ENCODE measurements at regions not wholly inside any gene's neighbourhood (a gene's known extent, or its start where the extent isn't known, plus 50 kb on each side); places are given as distances from the start of the nearest gene placed in this dataset.

DNA sequence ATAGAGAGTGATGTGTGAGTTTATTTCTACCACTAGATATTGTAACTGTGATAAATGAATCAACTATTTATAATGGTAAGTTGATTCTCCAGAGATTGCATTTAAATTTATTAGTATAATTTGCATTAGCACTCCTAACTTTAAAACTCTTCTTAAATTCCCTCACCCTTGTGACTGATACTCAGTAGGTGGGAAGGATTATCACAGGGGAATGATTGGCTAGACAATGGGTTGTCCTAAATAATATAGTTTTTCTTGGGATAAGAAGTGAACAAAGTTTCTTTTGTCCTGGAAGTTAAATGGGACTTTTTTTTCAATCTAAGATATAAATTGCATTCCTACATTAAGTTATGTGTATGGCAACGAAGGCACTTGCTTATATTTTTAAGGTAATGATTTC lies 169.2 kb upstream of the PITX2 start:
- Histone ChIP-seq H3K4me1 (ENCODE audit: control insufficient read depth in 2 of 2, insufficient read depth in 2 of 2, low read length in 1 of 2) (no peaks in the 10 kb centered on the region), H3K9me3 (ENCODE audit: control insufficient read depth in 2 of 2, insufficient read depth in 1 of 2, low read depth in 1 of 2, low read length in 1 of 2) (no peaks in the 10 kb centered on the region), H3K27ac (ENCODE audit: low read depth in 2 of 2, low read length in 1 of 2) (no peak overlapping the region), H3K27me3 (ENCODE audit: control insufficient read depth in 1 of 2, insufficient read depth in 2 of 2, low read length in 2 of 2) (no peaks in the 10 kb centered on the region), H3K36me3 (ENCODE audit: control insufficient read depth in 2 of 2, insufficient read depth in 2 of 2, low read length in 1 of 2) (no peaks in the 10 kb centered on the region), H3K4me3 (ENCODE audit: low read depth in 1 of 2, low read length in 2 of 2) (no peak overlapping the region)
- WGBS, 2 donors: 60 to 66% methylated on average over 1 of the region's 1 CpG

DNA sequence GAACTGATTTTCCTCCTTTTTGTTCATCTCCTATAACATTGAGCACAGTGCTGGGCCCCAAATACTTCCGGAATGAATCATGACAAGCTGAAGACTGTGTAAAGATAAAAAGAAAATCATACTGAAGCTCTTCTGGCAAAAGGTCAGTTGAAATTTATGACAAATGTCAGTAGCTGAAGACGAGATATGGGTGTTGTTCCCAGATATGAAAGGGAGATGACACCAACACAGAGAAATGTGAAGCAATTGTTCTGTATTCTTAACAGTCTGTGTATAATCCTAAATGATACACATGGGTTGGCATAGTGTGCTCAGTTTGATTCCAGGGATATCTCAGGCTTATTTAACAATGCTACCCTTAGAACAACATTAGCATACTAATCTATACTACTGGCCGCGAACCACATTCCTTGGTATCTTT lies 170.5 kb upstream of the PITX2 start:
- H3K36me3 ChIP-seq (ENCODE audit: control insufficient read depth in 2 of 2, insufficient read depth in 2 of 2, low read length in 1 of 2): no peaks in the 10 kb centered on the region
- H3K4me3 ChIP-seq (ENCODE audit: low read depth in 1 of 2, low read length in 2 of 2): no peak overlapping the region
- H3K27me3 ChIP-seq (ENCODE audit: control insufficient read depth in 1 of 2, insufficient read depth in 2 of 2, low read length in 2 of 2): no peaks in the 10 kb centered on the region
- 55 to 67% methylated on average over 4 of the region's 4 CpGs for WGBS, 2 donors
- no peaks in the 10 kb centered on the region for H3K4me1 ChIP-seq (ENCODE audit: control insufficient read depth in 2 of 2, insufficient read depth in 2 of 2, low read length in 1 of 2)
- no peak overlapping the region for H3K27ac ChIP-seq (ENCODE audit: low read depth in 2 of 2, low read length in 1 of 2)
- no peaks in the 10 kb centered on the region for H3K9me3 ChIP-seq (ENCODE audit: control insufficient read depth in 2 of 2, insufficient read depth in 1 of 2, low read depth in 1 of 2, low read length in 1 of 2)

DNA sequence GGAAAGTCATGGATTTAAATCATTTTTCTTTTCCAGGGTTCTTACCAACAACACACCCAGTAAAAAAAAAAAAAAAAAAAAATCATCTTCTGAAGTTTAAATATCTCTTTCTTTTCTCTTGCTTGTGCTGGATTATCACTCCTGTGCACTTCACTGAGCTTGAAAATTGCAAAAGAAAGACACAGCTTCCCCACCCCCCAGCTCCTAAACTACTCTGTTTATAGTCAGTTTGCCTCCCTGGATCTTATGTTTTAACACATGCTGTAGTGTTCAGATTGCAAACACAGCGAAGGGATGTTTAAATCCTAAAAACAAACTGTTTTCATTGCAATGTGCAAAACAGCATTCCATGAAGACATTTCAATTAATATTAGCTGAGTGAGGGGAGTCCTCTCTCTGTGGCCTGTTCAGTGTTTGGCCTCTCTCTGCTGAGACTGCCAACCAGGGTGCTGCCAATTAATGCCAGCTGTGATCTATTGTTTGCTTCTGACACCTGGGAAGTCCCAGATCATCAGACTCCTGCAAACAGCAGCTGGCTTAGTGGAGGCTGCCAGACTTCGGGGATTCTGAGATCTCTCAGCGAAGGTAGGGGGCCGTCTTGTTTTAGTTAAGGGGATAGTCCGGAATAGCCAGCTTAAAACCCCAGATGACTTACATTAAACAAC lies 171.1 kb upstream of the PITX2 start:
- WGBS, 2 donors: 51 to 54% methylated on average over 5 of the region's 5 CpGs
- no peak overlapping the region for H3K4me3 ChIP-seq (ENCODE audit: low read depth in 1 of 2, low read length in 2 of 2)
- no peak overlapping the region for H3K27ac ChIP-seq (ENCODE audit: low read depth in 2 of 2, low read length in 1 of 2)

DNA sequence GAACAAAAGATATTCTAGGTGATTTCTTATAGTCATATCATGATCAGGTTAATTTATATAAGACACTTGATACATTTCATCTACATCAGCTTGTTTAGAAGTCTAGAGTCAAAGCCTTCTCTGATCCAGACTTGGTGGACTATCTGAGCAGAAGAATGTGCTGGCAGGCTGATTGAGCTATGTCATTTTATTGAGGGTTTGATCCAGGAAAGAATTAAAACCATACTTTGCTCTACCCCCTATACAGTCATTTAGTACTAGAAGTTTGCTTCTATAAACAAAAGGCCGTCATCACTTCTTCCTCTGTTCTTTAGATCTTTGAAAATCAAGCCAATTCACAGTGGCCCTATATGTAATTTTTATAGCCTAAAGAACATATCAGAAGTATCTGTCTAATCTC lies 173.1 kb upstream of the PITX2 start:
- 73 to 80% methylated on average over 1 of the region's 1 CpG for WGBS, 2 donors
- Histone ChIP-seq H3K36me3 (ENCODE audit: control insufficient read depth in 2 of 2, insufficient read depth in 2 of 2, low read length in 1 of 2) (no peaks in the 10 kb centered on the region), H3K27me3 (ENCODE audit: control insufficient read depth in 1 of 2, insufficient read depth in 2 of 2, low read length in 2 of 2) (no peaks in the 10 kb centered on the region), H3K4me1 (ENCODE audit: control insufficient read depth in 2 of 2, insufficient read depth in 2 of 2, low read length in 1 of 2) (no peaks in the 10 kb centered on the region), H3K27ac (ENCODE audit: low read depth in 2 of 2, low read length in 1 of 2) (no peak overlapping the region), H3K4me3 (ENCODE audit: low read depth in 1 of 2, low read length in 2 of 2) (no peak overlapping the region), H3K9me3 (ENCODE audit: control insufficient read depth in 2 of 2, insufficient read depth in 1 of 2, low read depth in 1 of 2, low read length in 1 of 2) (no peaks in the 10 kb centered on the region)

More for the DNA sequence above, 171.1 kb upstream of the PITX2 start:
- Histone ChIP-seq H3K9me3 (ENCODE audit: control insufficient read depth in 2 of 2, insufficient read depth in 1 of 2, low read depth in 1 of 2, low read length in 1 of 2) (no peaks in the 10 kb centered on the region), H3K27me3 (ENCODE audit: control insufficient read depth in 1 of 2, insufficient read depth in 2 of 2, low read length in 2 of 2) (no peaks in the 10 kb centered on the region), H3K4me1 (ENCODE audit: control insufficient read depth in 2 of 2, insufficient read depth in 2 of 2, low read length in 1 of 2) (no peaks in the 10 kb centered on the region), H3K36me3 (ENCODE audit: control insufficient read depth in 2 of 2, insufficient read depth in 2 of 2, low read length in 1 of 2) (no peaks in the 10 kb centered on the region)

DNA sequence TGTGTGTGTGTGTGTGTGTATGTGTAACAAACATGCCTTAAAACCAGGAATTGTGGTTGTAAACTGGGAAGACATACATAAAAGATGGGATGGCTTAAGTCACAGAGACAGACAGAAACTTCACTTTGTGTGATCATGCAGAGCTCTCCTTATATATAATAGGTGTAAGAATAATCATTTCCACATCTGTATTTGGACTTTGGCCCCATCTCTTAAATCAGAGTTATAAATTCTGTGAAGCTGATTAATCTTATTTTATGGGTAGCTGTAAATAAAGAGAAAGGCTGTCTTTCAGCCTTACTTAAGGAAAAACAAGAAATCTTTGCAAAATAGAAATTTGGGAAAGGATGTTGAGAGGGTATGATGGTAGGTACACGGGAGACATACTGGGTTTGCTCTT lies 174.6 kb upstream of the PITX2 start:
- Histone ChIP-seq H3K36me3 (ENCODE audit: control insufficient read depth in 2 of 2, insufficient read depth in 2 of 2, low read length in 1 of 2) (no peaks in the 10 kb centered on the region), H3K27me3 (ENCODE audit: control insufficient read depth in 1 of 2, insufficient read depth in 2 of 2, low read length in 2 of 2) (no peaks in the 10 kb centered on the region), H3K9me3 (ENCODE audit: control insufficient read depth in 2 of 2, insufficient read depth in 1 of 2, low read depth in 1 of 2, low read length in 1 of 2) (no peaks in the 10 kb centered on the region), H3K4me1 (ENCODE audit: control insufficient read depth in 2 of 2, insufficient read depth in 2 of 2, low read length in 1 of 2) (no peaks in the 10 kb centered on the region), H3K4me3 (ENCODE audit: low read depth in 1 of 2, low read length in 2 of 2) (no peak overlapping the region), H3K27ac (ENCODE audit: low read depth in 2 of 2, low read length in 1 of 2) (no peak overlapping the region)
- 85% methylated on average over 1 of the region's 1 CpG for WGBS, 2 donors

DNA sequence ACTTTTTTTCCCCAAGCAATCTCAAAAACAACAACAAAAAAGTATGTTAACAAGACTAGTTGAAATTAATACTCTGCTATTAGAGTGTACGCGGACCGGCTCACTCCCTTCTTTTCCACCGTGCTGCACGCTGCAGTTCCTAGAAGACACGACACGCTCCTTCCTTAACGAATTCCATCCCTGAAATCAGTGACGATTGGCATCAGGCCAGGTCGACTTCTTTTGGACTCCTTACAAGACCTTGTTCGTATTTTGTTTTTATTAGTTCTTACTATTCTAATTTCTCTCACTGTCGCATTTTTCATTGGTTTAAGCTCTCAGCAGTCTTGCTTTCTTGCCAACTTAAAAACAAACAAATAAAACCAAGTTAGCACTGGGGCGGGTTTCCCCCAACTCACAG lies 175.8 kb upstream of the PITX2 start:
- H3K4me3 ChIP-seq (ENCODE audit: low read depth in 1 of 2, low read length in 2 of 2): no peak overlapping the region
- H3K9me3 ChIP-seq (ENCODE audit: control insufficient read depth in 2 of 2, insufficient read depth in 1 of 2, low read depth in 1 of 2, low read length in 1 of 2): no peaks in the 10 kb centered on the region
- H3K4me1 ChIP-seq (ENCODE audit: control insufficient read depth in 2 of 2, insufficient read depth in 2 of 2, low read length in 1 of 2): no peaks in the 10 kb centered on the region
- H3K27me3 ChIP-seq (ENCODE audit: control insufficient read depth in 1 of 2, insufficient read depth in 2 of 2, low read length in 2 of 2): no peaks in the 10 kb centered on the region
- H3K27ac ChIP-seq (ENCODE audit: low read depth in 2 of 2, low read length in 1 of 2): no peak overlapping the region
- WGBS, 2 donors: 57 to 64% methylated on average over 13 of the region's 13 CpGs
- H3K36me3 ChIP-seq (ENCODE audit: control insufficient read depth in 2 of 2, insufficient read depth in 2 of 2, low read length in 1 of 2): no peaks in the 10 kb centered on the region

DNA sequence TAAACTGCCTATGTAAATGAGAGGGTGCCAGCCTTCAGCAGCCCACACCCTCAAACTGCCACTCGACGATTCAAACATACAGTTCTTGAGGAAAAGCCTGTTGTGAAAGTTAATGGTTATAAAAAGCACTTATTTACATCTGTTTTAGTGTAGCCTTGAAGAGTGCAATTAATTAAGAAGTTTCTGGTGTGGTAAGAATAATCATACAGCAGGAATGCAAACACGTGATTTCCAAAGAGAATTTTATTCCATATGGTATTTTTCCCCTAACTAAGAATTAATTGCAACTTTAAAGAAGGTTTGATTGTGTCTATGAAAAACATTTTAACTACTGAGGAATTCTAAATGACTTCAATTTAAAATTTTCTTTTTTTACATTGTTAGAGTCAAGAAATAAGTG lies 176.3 kb upstream of the PITX2 start:
- no peak overlapping the region for H3K27ac ChIP-seq (ENCODE audit: low read depth in 2 of 2, low read length in 1 of 2)
- no peaks in the 10 kb centered on the region for H3K27me3 ChIP-seq (ENCODE audit: control insufficient read depth in 1 of 2, insufficient read depth in 2 of 2, low read length in 2 of 2)
- H3K4me3 ChIP-seq (ENCODE audit: low read depth in 1 of 2, low read length in 2 of 2): no peak overlapping the region
- no peaks in the 10 kb centered on the region for H3K9me3 ChIP-seq (ENCODE audit: control insufficient read depth in 2 of 2, insufficient read depth in 1 of 2, low read depth in 1 of 2, low read length in 1 of 2)
- 47 to 61% methylated on average over 3 of the region's 3 CpGs for WGBS, 2 donors
- H3K36me3 ChIP-seq (ENCODE audit: control insufficient read depth in 2 of 2, insufficient read depth in 2 of 2, low read length in 1 of 2): no peaks in the 10 kb centered on the region
- no peaks in the 10 kb centered on the region for H3K4me1 ChIP-seq (ENCODE audit: control insufficient read depth in 2 of 2, insufficient read depth in 2 of 2, low read length in 1 of 2)

DNA sequence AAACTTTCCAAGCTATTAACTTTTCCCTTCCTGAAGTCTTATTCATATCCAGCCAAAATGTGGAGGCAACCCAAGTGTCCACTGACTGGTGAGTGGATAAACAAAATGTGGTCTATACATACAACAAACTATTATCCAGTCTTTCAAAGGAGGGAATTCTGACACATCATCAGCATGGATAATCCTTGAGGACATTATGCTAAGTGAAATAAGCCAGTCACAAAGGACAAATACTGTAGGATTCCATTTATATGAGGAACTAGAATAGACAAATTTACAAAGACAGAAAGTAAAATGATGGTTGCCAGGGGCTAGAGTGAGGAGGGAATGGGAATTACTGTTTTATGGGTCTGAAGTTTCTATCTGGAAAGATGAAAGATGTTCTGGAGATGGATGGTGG lies 178.7 kb upstream of the PITX2 start:
- Histone ChIP-seq H3K9me3 (ENCODE audit: control insufficient read depth in 2 of 2, insufficient read depth in 1 of 2, low read depth in 1 of 2, low read length in 1 of 2) (no peaks in the 10 kb centered on the region), H3K36me3 (ENCODE audit: control insufficient read depth in 2 of 2, insufficient read depth in 2 of 2, low read length in 1 of 2) (no peaks in the 10 kb centered on the region), H3K4me3 (ENCODE audit: low read depth in 1 of 2, low read length in 2 of 2) (no peak overlapping the region), H3K27ac (ENCODE audit: low read depth in 2 of 2, low read length in 1 of 2) (no peak overlapping the region), H3K4me1 (ENCODE audit: control insufficient read depth in 2 of 2, insufficient read depth in 2 of 2, low read length in 1 of 2) (no peaks in the 10 kb centered on the region), H3K27me3 (ENCODE audit: control insufficient read depth in 1 of 2, insufficient read depth in 2 of 2, low read length in 2 of 2) (no peaks in the 10 kb centered on the region)

DNA sequence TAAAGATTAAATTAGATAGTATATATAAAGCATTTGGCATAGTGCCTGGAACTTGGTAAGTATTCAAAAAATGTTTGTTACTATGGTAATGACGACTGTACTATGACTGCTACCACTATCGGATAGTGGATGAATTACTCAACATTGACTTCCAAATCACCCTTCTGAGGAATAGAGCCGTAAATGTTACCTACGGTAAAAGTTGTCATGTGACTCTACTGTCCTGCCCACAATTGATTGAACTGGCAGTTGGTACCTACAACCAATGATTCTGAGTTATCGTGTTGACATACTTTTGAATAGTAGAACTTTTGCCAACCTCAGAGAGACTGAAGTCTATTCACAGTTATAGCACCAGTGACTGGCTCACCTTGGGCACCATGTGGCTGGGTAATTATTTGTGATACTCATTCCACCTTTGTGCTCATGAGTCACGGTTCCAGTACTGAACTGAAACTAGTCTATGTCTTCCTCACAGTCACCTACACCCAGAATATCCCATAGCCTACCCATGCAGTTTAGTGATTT lies 185.5 kb upstream of the PITX2 start:
- Histone ChIP-seq H3K36me3 (ENCODE audit: control insufficient read depth in 2 of 2, insufficient read depth in 2 of 2, low read length in 1 of 2) (no peaks in the 10 kb centered on the region), H3K27ac (ENCODE audit: low read depth in 2 of 2, low read length in 1 of 2) (no peak overlapping the region)
- whole genome bisulfite sequencing, 2 donors: 74 to 78% methylated on average over 6 of the region's 6 CpGs

DNA sequence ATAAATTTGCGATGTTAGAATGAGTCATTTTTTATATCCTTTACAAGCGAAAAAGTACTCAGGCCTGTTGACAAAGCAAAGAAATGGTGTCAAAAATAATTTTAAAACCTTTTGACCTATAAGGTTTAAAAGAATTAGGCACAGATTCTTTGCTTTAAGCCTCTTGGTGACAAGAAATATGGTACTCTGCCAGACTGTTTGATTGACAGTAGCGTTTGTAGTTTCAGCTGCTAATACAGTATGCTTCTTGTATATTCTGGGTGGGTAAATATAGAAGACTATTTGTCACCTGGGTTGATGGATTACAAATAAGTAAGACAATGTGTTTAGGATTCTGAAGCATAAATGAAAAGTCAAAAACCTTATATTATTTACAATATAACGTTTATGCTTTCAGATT lies 193.1 kb upstream of the PITX2 start:
- Histone ChIP-seq H3K27me3 (ENCODE audit: control insufficient read depth in 1 of 2, insufficient read depth in 2 of 2, low read length in 2 of 2) (no peaks in the 10 kb centered on the region), H3K4me3 (ENCODE audit: low read depth in 1 of 2, low read length in 2 of 2) (no peak overlapping the region), H3K27ac (ENCODE audit: low read depth in 2 of 2, low read length in 1 of 2) (no peak overlapping the region), H3K9me3 (ENCODE audit: control insufficient read depth in 2 of 2, insufficient read depth in 1 of 2, low read depth in 1 of 2, low read length in 1 of 2) (no peaks in the 10 kb centered on the region), H3K36me3 (ENCODE audit: control insufficient read depth in 2 of 2, insufficient read depth in 2 of 2, low read length in 1 of 2) (no peaks in the 10 kb centered on the region), H3K4me1 (ENCODE audit: control insufficient read depth in 2 of 2, insufficient read depth in 2 of 2, low read length in 1 of 2) (no peaks in the 10 kb centered on the region)
- WGBS, 2 donors: 62 to 65% methylated on average over 4 of the region's 4 CpGs

More for the DNA sequence above, 185.5 kb upstream of the PITX2 start:
- Histone ChIP-seq H3K9me3 (ENCODE audit: control insufficient read depth in 2 of 2, insufficient read depth in 1 of 2, low read depth in 1 of 2, low read length in 1 of 2) (no peaks in the 10 kb centered on the region), H3K27me3 (ENCODE audit: control insufficient read depth in 1 of 2, insufficient read depth in 2 of 2, low read length in 2 of 2) (no peaks in the 10 kb centered on the region), H3K4me1 (ENCODE audit: control insufficient read depth in 2 of 2, insufficient read depth in 2 of 2, low read length in 1 of 2) (no peaks in the 10 kb centered on the region), H3K4me3 (ENCODE audit: low read depth in 1 of 2, low read length in 2 of 2) (no peak overlapping the region)
